Muscle of leg (tissue), 3 donors: ENCODE measurements at regions not wholly inside any gene's neighbourhood (a gene's known extent, or its start where the extent isn't known, plus 50 kb on each side); places are given as distances from the start of the nearest gene placed in this dataset.

Experiments
- DNase-seq: peaks from one replicate; pipeline ENCODE4 v3.0.0; 2013
- H3K27ac ChIP-seq: one replicate; pipeline ENCODE4 v1.5.1; 2013; ENCODE audit warnings: mild to moderate bottlenecking, low read length, control low read depth
- H3K27me3 ChIP-seq: one replicate; pipeline ENCODE4 v1.6.1; 2013; ENCODE audit warnings: low read length; ENCODE audit not compliant: control insufficient read depth, insufficient read depth
- H3K36me3 ChIP-seq: one replicate; pipeline ENCODE4 v1.6.1; 2013; ENCODE audit warnings: low read length; ENCODE audit not compliant: control insufficient read depth, insufficient read depth
- H3K4me1 ChIP-seq: one replicate; pipeline ENCODE4 v1.6.1; 2013; ENCODE audit warnings: low read length; ENCODE audit not compliant: control insufficient read depth, insufficient read depth
- H3K4me3 ChIP-seq: one replicate; pipeline ENCODE4 v1.5.1; 2013; ENCODE audit warnings: low read length, control low read depth
- H3K9me3 ChIP-seq: replicated peaks from 2 replicates; pipeline ENCODE4 v1.6.1; 2013; ENCODE audit warnings: low read depth, low read length; ENCODE audit not compliant: control insufficient read depth
- WGBS: methylation state at CpG from one replicate; pipeline ENCODE4 v1.1.5; 2013; ENCODE audit warnings: missing lambda C conversion rate; ENCODE audit not compliant: insufficient coverage; 5-methylcytosine and 5-hydroxymethylcytosine counted together

GRCh38 chr14:85263916-85264675 is 265.8 kb upstream of the FLRT2 start:
- H3K27me3 ChIP-seq = no peaks in the 10 kb centered on the region
- H3K4me3 ChIP-seq = no peak overlapping the region
- peaks cover 4% of the 10 kb centered on the region for H3K9me3 ChIP-seq
- no peak overlapping the region for H3K27ac ChIP-seq
- no peaks in the 10 kb centered on the region for H3K4me1 ChIP-seq
- 60% methylated on average over 1 of the region's 4 CpGs for WGBS
- H3K36me3 ChIP-seq = no peaks in the 10 kb centered on the region
- no peak for DNase-seq

GRCh38 chr14:85273099-85273677 is 256.8 kb upstream of the FLRT2 start:
- DNase-seq = peak; percentile 67
- no peaks in the 10 kb centered on the region for H3K27me3 ChIP-seq
- H3K4me1 ChIP-seq = no peaks in the 10 kb centered on the region
- no peak overlapping the region for H3K4me3 ChIP-seq
- H3K9me3 ChIP-seq = no peaks in the 10 kb centered on the region
- WGBS = no CpG with 5 or more reads among the region's 5 CpGs
- no peaks in the 10 kb centered on the region for H3K36me3 ChIP-seq
- peak overlapping the region; percentile 21 for H3K27ac ChIP-seq

GRCh38 chr14:85273952-85274351 is 256.0 kb upstream of the FLRT2 start:
- no peak for DNase-seq
- Histone ChIP-seq H3K36me3 (no peaks in the 10 kb centered on the region), H3K27me3 (no peaks in the 10 kb centered on the region), H3K4me3 (no peak overlapping the region), H3K9me3 (no peaks in the 10 kb centered on the region), H3K27ac (no peak overlapping the region), H3K4me1 (no peaks in the 10 kb centered on the region)
- WGBS = no CpG with 5 or more reads among the region's 1 CpG

GRCh38 chr14:85276161-85276978 is 253.6 kb upstream of the FLRT2 start:
- Histone ChIP-seq H3K9me3 (no peaks in the 10 kb centered on the region), H3K4me3 (no peak overlapping the region), H3K27me3 (no peaks in the 10 kb centered on the region), H3K27ac (no peak overlapping the region), H3K36me3 (no peaks in the 10 kb centered on the region), H3K4me1 (no peaks in the 10 kb centered on the region)
- 88% methylated on average over 1 of the region's 5 CpGs for WGBS
- DNase-seq = no peak

GRCh38 chr14:85276979-85277228 is 253.0 kb upstream of the FLRT2 start:
- no CpG with 5 or more reads among the region's 2 CpGs for WGBS
- Histone ChIP-seq H3K27me3 (no peaks in the 10 kb centered on the region), H3K36me3 (no peaks in the 10 kb centered on the region), H3K4me1 (no peaks in the 10 kb centered on the region), H3K27ac (no peak overlapping the region), H3K9me3 (no peaks in the 10 kb centered on the region), H3K4me3 (no peak overlapping the region)
- DNase-seq = peak; percentile 39

GRCh38 chr14:85279407-85279806 is 250.5 kb upstream of the FLRT2 start:
- no CpG with 5 or more reads among the region's 1 CpG for WGBS
- no peaks in the 10 kb centered on the region for H3K27me3 ChIP-seq
- no peak overlapping the region for H3K27ac ChIP-seq
- no peak overlapping the region for H3K4me3 ChIP-seq
- no peaks in the 10 kb centered on the region for H3K4me1 ChIP-seq
- no peak for DNase-seq
- no peaks in the 10 kb centered on the region for H3K9me3 ChIP-seq
- no peaks in the 10 kb centered on the region for H3K36me3 ChIP-seq

GRCh38 chr14:85280074-85280473 is 249.9 kb upstream of the FLRT2 start:
- no peaks in the 10 kb centered on the region for H3K27me3 ChIP-seq
- no peak overlapping the region for H3K27ac ChIP-seq
- H3K4me1 ChIP-seq = no peaks in the 10 kb centered on the region
- H3K4me3 ChIP-seq = no peak overlapping the region
- DNase-seq = no peak
- no peaks in the 10 kb centered on the region for H3K9me3 ChIP-seq
- 84% methylated on average over 2 of the region's 2 CpGs for WGBS
- H3K36me3 ChIP-seq = no peaks in the 10 kb centered on the region

- no peak overlapping the region for H3K27ac ChIP-seq
- no peaks in the 10 kb centered on the region for H3K9me3 ChIP-seq
- H3K4me3 ChIP-seq = no peak overlapping the region
- DNase-seq = no peak
- no peaks in the 10 kb centered on the region for H3K36me3 ChIP-seq
- WGBS = no CpG with 5 or more reads among the region's 3 CpGs
- H3K27me3 ChIP-seq = no peaks in the 10 kb centered on the region
- no peaks in the 10 kb centered on the region for H3K4me1 ChIP-seq
These were observed 248.0 kb upstream of the FLRT2 start for GRCh38 chr14:85281921-85282320.

- Histone ChIP-seq H3K4me1 (no peaks in the 10 kb centered on the region), H3K27ac (no peak overlapping the region), H3K4me3 (no peak overlapping the region), H3K27me3 (no peaks in the 10 kb centered on the region), H3K36me3 (no peaks in the 10 kb centered on the region), H3K9me3 (no peaks in the 10 kb centered on the region)
- no CpG with 5 or more reads among the region's 3 CpGs for WGBS
- DNase-seq = no peak
These were observed 241.9 kb upstream of the FLRT2 start for GRCh38 chr14:85288041-85288440.

- Histone ChIP-seq H3K27me3 (no peaks in the 10 kb centered on the region), H3K4me1 (no peaks in the 10 kb centered on the region), H3K27ac (no peak overlapping the region), H3K36me3 (no peaks in the 10 kb centered on the region), H3K4me3 (no peak overlapping the region), H3K9me3 (no peaks in the 10 kb centered on the region)
- no peak for DNase-seq
- no CpG with 5 or more reads among the region's 3 CpGs for WGBS
These were observed 238.2 kb upstream of the FLRT2 start for GRCh38 chr14:85291731-85292130.
